NCI-H2196 treated with DMSO at 0.1 percent for 48 hours (cell line): ENCODE measurements at regions not wholly inside any gene's neighbourhood (a gene's known extent, or its start where the extent isn't known, plus 50 kb on each side); places are given as distances from the start of the nearest gene placed in this dataset.

Experiments
- DNase-seq: peaks from one replicate; lab custom pipeline; 2025; ENCODE audit not compliant: unreplicated experiment; lab: John Stamatoyannopoulos, UW

- no peak for DNase-seq
Observed at GRCh38 chr12:130100634-130101362, 61.5 kb upstream of the FZD10 start.

- no peak for DNase-seq
Observed at GRCh38 chr12:130101370-130101769, 60.9 kb upstream of the FZD10 start.

- no peak for DNase-seq
Observed at GRCh38 chr12:130102266-130102665, 60.0 kb upstream of the FZD10 start.

- no peak for DNase-seq
Observed at GRCh38 chr12:130104571-130105106, 57.6 kb upstream of the FZD10 start.

- DNase-seq = no peak
Observed at GRCh38 chr12:130109062-130109945, 53.0 kb upstream of the FZD10 start.

- DNase-seq = no peak
Observed at GRCh38 chr12:130110914-130111313, 51.4 kb upstream of the FZD10 start.

GRCh38 chr12:130111965-130112496, 50.2 kb upstream of the FZD10 start:
- no peak for DNase-seq
